Calu3 (cell line): ENCODE measurements at regions not wholly inside any gene's neighbourhood (a gene's known extent, or its start where the extent isn't known, plus 50 kb on each side); places are given as distances from the start of the nearest gene placed in this dataset.

ENCODE experiments used
- BruUV-seq: library from RNA; stranded (reverse); fragments of 400-500 nt; replicated peaks from 2 replicates; lab custom pipeline; 2021; lab: Mats Ljungman, UMichigan
- CTCF ChIA-PET: fragments of 300-600 bp; sonication (Branson Sonifier 250); formaldehyde crosslinking; loops from one replicate; lab custom pipeline; 2022; ENCODE audit warnings: antibody characterized with exemption; lab: Charles Lee
- DNase-seq: peaks from one replicate; pipeline ENCODE4 v3.0.0; 2022
- H3K27ac Mint-ChIP-seq: one replicate; pipeline ENCODE4 v1.8.0; 2022; ENCODE audit warnings: mixed read lengths; ENCODE audit not compliant: unreplicated experiment
- H3K27me3 Mint-ChIP-seq: one replicate; pipeline ENCODE4 v1.8.0; 2022; ENCODE audit warnings: mixed read lengths; ENCODE audit not compliant: unreplicated experiment
- H3K36me3 Mint-ChIP-seq: one replicate; pipeline ENCODE4 v1.8.0; 2022; ENCODE audit warnings: mild to moderate bottlenecking, moderate library complexity, mixed read lengths; ENCODE audit not compliant: insufficient read depth, unreplicated experiment
- H3K4me1 Mint-ChIP-seq: one replicate; pipeline ENCODE4 v1.8.0; 2022; ENCODE audit warnings: mild to moderate bottlenecking, low read depth, mixed read lengths; ENCODE audit not compliant: unreplicated experiment
- H3K4me3 Mint-ChIP-seq: one replicate; pipeline ENCODE4 v1.8.0; 2022; ENCODE audit warnings: mild to moderate bottlenecking, low read depth, moderate library complexity, mixed read lengths; ENCODE audit not compliant: unreplicated experiment
- H3K9me3 Mint-ChIP-seq: one replicate; pipeline ENCODE4 v1.8.0; 2022; ENCODE audit warnings: low read depth, mixed read lengths; ENCODE audit not compliant: unreplicated experiment
- CTCF ChIP-seq: fragments of 200-600 bp; IDR thresholded peaks from one replicate; pipeline ENCODE4 v1.8.0; 2022; ENCODE audit warnings: antibody characterized with exemption; ENCODE audit not compliant: unreplicated experiment
- intact Hi-C: fragments of 100-400 bp; cut with micrococcal nuclease; formaldehyde crosslinking; loops from one replicate; pipeline ENCODE4 v1.10.0; 2022; ENCODE audit not compliant: unreplicated experiment

GRCh38 chrX:63408050-63408449 is 56.9 kb upstream of the SPIN4 start:
- BruUV-seq = no TSS peak
- H3K9me3 Mint-ChIP-seq = peaks cover 5% of the 10 kb centered on the region
- H3K36me3 Mint-ChIP-seq = no peaks in the 10 kb centered on the region
- no peaks in the 10 kb centered on the region for H3K27me3 Mint-ChIP-seq
- no peak overlapping the region for H3K27ac Mint-ChIP-seq
- TF ChIP-seq CTCF = no peak
- no peaks in the 10 kb centered on the region for H3K4me1 Mint-ChIP-seq
- H3K4me3 Mint-ChIP-seq = no peak overlapping the region
- CTCF ChIA-PET = no interaction called here
- no peak for DNase-seq
- intact Hi-C loops = no loop called here

GRCh38 chrX:63404332-63404731 is 53.2 kb upstream of the SPIN4 start:
- no TSS peak for BruUV-seq

GRCh38 chrX:63402106-63402505 is 51.0 kb upstream of the SPIN4 start:
- no peaks in the 10 kb centered on the region for H3K36me3 Mint-ChIP-seq
- no peak overlapping the region for H3K4me3 Mint-ChIP-seq
- no peaks in the 10 kb centered on the region for H3K27me3 Mint-ChIP-seq
- no TSS peak for BruUV-seq
- no peak overlapping the region for H3K27ac Mint-ChIP-seq
- DNase-seq = no peak
- no peaks in the 10 kb centered on the region for H3K4me1 Mint-ChIP-seq
- TF ChIP-seq CTCF = no peak
- intact Hi-C loops = no loop called here
- H3K9me3 Mint-ChIP-seq = peaks cover 2% of the 10 kb centered on the region
- CTCF ChIA-PET = interaction anchor here (0.6 kb wide), 1 partner anchor 15 kb away, joined by 6 read pairs; no protein-coding TSS in a partner anchor

More at GRCh38 chrX:63404332-63404731, 53.2 kb upstream of the SPIN4 start:
- no peaks in the 10 kb centered on the region for H3K27me3 Mint-ChIP-seq
- CTCF ChIA-PET = no interaction called here
- no peak for DNase-seq
- no peak overlapping the region for H3K4me3 Mint-ChIP-seq
- no peaks in the 10 kb centered on the region for H3K36me3 Mint-ChIP-seq
- TF ChIP-seq CTCF = no peak
- H3K27ac Mint-ChIP-seq = no peak overlapping the region
- no peaks in the 10 kb centered on the region for H3K4me1 Mint-ChIP-seq
- peaks cover 2% of the 10 kb centered on the region for H3K9me3 Mint-ChIP-seq
- intact Hi-C loops = no loop called here
